Body of pancreas (tissue), 4 donors: ENCODE measurements at regions not wholly inside any gene's neighbourhood (a gene's known extent, or its start where the extent isn't known, plus 50 kb on each side); places are given as distances from the start of the nearest gene placed in this dataset.

Experiments
- CTCF ChIP-seq, 7 experiments: fragments of 450-650 bp in 4 of 7; fragments of 200-600 bp in 3 of 7; sonication (generic) in 3 of 7; IDR thresholded peaks; one replicate each; pipeline ENCODE4 v1.5.1; 2016 to 2019; ENCODE audit warnings: antibody characterized with exemption in 7 of 7
- POLR2A ChIP-seq, 3 donors: fragments of 450-650 bp; IDR thresholded peaks; one replicate each; pipeline ENCODE4 v1.6.1; 2016; ENCODE audit warnings: antibody characterized with exemption in 3 of 3, mild to moderate bottlenecking in 2 of 3

GRCh38 chr5:126081209-126081608 is 342.0 kb upstream of the GRAMD2B start:
- no peak for TF ChIP-seq CTCF (IDR thresholded peaks at IDR 0.05)
- no peak for TF ChIP-seq POLR2A (IDR thresholded peaks at IDR 0.05)
